NCI-H2081 (cell line): ENCODE measurements at regions not wholly inside any gene's neighbourhood (a gene's known extent, or its start where the extent isn't known, plus 50 kb on each side); places are given as distances from the start of the nearest gene placed in this dataset.

Experiments used
- DNase-seq, 2 experiments: peaks; one replicate each; lab custom pipeline; 2025; lab: John Stamatoyannopoulos, UW

DNA sequence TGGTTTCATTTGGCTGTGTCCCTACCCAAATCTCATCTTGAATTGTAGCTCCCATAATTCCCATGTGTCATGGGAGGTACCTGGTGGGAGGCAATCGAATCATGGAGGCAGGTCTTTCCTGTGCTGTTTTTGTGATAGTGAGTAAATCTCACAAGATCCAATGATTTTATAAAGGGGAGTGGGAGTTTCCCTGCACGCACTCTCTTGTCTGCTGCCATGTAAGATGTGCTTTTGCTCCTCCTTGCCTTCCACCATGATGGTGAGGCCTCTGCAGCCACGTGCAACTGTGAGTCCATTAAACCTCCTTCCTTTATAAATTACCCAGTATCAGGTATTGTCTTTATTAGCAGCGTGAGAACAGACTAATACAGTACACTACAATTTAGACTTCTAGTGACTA lies 67.5 kb upstream of the LINC01488 start:
- no peak for DNase-seq

DNA sequence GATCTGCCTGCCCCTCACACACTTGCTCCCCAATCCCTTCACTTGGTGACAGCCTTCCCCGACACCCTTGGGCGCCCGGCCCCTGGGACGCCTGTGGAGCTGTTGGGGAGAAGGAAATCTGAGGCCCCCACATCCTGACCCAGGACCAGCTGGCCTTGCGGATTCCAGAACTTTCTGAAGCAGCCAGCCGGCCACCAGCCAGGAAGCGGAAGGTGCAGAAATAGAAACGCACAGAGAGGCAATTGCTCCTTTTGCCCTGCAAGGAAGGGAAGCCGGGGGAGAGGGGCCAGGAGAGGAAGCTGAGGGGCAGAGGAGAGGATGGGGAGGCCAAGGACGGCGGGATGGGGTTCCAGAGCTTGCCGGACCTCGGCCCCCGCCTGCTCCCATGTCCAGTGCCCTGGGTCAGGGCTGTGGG lies 66.7 kb upstream of the LINC01488 start:
- DNase-seq: no peak

- no peak for DNase-seq
Observed at GRCh38 chr11:69415411-69416142, 65.9 kb upstream of the LINC01488 start.

DNA sequence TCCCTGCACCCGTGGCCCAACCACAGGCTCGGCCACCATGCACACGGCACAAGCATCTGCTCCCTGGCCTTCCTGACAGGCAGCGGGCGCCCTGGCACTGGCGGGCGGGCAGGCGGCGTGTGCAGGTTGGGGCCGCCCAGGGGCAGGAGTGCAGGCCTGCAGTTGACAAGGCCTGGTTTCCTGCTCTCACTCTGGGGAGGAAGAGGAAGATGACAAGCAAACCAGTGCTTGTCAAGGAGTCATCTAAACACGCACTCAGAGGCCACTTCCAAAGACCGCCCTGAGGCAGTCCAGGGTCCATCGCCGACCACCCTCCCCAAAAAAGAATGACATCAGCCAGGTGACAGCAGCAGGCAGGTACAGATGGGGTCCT lies 65.3 kb upstream of the LINC01488 start:
- no peak for DNase-seq

DNA sequence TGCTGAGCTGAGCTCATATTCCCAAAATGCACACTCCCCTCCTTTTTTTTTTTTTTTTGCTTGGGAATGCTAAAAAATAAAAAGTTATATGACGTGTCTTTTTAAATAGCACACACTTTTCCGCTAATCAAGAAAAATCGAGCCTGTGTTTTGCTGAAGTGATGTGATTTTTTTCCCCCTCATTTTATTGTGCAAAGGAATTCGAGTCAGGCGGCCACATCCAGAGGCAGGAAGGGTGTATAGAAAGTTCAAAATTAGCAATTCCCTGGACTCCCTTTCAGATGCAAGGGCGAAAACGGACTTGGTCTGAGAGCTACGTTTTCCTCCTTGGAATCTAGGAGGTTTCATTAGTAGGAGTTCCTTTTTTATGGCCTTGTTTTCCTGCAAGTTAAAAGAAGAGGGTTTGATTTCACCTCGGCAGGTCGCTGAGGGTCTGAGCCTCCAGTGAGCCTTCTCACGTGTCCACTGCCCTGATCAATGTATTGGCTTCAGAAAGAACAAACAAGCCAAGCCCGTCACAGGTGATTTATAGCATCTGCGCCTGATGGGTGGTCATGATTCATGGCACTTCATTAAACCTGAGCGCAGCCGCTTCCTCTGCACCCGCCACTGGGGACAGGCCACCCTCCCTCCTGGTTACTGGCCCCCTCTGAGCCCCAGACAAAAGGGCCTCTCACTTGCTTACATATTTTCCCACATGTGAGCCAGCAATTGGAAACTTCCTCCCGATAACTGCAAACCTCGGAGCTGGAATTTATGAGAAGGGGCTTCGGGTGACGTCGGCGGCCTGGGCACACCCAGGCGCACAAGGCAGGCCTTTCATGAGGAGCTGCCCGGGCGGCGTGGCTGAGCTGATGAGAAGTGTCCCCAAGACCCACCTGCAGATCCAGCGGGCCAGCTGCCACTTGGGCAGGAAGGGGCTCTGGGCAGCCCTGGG lies 64.4 kb upstream of the LINC01488 start:
- no peak for DNase-seq

DNA sequence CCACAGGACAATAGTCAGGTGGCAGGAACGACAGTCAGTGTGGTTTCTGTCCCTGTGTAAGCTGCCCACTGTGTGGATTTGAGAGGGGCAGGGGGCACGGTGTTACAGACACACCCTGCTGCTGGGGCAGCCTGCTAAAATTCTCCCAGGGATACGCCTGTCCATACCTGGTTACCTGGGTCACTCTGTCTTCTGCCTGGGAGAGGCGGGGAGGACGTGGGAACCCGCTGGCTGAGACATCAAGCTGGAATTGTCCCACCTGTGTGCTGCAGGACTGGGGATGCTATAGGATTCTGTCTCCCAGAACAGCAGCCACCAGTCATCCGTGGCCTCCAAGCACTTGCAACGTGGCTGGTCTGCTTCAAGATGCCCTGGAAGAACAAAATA lies 63.8 kb upstream of the LINC01488 start:
- DNase-seq: no peak

- DNase-seq: no peak
Observed at GRCh38 chr11:69418576-69419296, 62.7 kb upstream of the LINC01488 start.

GRCh38 chr11:69419662-69420395 lies 61.6 kb upstream of the LINC01488 start:
- no peak for DNase-seq

GRCh38 chr11:69422645-69423044 lies 58.8 kb upstream of the LINC01488 start:
- DNase-seq: no peak

DNA sequence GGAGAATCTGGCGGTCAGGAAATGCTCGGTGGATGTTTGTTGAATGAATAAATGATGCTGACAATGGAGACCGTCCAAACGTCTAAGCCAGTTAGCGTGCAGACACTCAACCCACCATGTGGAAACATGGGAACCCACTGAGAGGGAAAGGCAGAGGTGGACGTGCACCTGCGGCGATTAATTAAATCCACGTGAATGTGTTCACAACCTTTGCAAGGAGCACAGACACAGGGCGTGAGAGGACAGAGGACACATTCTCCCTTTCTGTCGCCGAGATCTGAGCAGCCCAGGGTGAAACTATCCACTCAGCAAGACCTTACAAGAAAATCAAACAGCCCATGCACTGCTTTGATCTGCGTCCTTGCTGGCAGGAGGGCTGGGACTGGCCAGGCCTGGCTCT lies 58.3 kb upstream of the LINC01488 start:
- DNase-seq: no peak

DNA sequence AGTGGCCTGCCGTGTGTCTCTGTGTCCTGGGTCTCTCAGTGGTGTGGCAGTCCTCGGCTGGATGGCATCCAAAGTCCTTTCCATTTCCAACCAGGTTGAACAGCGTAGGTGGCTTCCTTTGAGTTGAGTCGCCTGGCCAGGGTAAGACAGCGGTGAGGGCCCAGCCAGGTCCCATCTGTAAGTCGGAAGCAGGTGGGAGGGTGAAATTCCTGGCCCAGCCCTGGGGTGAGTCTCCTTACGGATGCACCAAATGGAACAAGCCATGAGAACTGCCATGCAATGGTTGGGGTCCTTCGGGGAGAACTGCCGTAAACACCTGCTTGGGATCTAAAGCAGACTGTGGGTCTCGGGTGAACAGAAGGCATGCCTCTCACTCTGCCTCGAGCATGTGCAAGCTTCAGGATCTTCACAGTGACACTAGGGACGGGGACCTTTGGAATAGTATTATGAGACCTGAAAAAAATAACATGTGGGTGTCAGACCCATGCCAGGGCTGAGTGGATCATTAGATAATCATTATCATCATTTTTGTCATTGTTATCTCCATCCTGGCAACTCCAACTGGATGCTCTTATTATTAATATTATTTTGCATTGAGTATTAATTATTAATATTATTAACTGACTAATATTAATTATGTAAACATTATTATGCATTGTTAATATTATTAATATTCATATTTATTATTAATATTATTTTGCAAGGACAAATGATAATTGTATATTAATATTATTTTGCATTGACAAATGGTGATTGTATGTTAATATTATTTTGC lies 57.7 kb upstream of the LINC01488 start:
- no peak for DNase-seq

DNA sequence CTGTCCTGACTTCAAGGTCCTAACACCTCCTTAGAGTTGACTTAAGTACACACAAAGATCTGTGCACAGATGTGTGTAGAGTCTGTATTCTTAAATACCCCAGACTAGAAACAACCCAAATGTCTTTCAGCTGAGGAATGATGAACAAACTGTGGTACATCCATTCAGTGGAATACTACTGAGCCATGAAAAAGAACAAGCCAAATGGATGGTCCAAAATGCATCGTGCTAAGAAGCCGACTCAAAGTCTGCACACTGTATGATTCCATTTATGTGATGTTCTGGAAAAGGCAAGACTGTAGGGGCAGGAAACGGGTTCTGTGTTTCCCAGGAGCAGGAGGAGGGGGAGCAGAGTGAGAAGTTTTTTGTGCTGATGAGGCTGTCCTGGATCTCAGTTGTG lies 56.7 kb upstream of the LINC01488 start:
- no peak for DNase-seq

GRCh38 chr11:69425444-69425843 lies 56.0 kb upstream of the LINC01488 start:
- no peak for DNase-seq

DNA sequence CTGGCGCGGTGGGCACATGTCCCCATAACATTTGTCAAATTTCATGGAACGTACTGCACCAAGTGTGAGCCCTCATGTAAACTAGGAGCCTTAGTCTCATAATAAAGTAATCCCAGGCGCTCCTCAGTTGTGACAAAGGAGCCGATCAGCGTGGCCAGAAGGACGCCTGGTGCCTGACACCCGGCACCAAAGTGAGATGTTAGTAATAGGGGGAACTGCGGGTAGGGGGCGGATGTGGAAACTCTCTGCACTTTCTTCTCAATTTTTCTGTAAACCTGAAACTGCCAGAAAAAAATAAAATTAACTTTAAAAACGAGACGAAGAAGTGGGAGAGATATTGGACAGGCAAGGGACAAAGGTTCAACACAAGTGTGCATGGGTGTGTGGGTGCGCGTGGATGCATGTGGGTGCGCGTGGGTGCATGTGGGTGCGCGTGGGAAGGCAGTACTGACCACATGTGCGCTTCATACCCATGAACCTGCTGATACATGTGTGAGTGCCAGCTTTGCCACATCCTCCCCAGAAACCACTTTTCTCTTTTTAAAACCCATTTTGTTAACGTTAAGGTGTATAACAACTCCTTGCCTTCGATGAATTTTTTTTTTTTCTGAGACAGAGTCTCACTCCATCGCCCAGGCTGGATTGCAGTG lies 55.4 kb upstream of the LINC01488 start:
- no peak for DNase-seq

- no peak for DNase-seq
Observed at GRCh38 chr11:69427337-69427736, 54.1 kb upstream of the LINC01488 start.

DNA sequence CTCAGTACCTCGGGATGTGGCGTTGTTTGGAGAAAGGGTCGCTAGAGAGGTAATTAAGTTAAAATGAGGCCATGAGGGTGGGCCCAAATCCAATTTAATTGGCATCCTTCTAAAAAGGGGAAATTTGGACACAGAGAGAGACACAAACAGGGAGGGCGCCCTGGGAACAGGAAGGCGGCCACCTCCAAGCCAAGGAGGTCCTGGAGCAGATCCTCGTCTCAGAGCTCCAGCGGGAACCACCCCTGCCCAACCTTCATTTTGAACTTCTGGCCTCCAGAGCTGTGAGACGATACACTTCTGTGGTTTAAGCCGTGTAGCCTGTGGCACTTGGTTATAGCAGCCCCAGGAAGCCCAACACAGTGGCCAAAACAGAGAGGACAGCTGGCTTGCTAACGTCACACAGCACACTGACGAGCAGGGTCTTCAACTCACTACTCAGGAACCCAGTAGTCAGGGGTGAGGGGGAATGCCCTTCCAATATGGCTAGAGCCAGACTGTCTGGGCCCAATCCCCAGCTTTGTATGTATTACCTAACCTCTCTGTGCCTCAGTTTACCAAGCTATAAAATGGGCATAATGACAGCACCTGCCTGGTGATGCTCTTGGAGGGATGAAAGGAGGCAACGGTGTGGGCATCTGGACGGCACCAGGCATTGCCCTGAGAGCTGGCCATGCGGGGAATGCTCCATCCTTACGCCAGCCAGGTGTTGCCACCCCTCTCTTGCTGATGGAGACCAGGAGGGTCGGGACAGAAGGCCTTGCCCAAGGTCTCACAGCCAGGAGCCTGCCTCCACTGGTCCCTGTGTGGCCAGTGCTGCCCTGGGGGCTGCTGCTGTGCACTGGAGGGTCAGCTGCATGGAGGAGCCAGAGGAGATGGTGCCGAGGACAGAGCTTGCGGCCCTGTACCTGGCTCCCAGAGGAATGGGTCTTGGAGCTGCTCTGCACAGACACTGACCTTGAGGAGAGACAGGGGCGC lies 53.3 kb upstream of the LINC01488 start:
- DNase-seq: no peak

DNA sequence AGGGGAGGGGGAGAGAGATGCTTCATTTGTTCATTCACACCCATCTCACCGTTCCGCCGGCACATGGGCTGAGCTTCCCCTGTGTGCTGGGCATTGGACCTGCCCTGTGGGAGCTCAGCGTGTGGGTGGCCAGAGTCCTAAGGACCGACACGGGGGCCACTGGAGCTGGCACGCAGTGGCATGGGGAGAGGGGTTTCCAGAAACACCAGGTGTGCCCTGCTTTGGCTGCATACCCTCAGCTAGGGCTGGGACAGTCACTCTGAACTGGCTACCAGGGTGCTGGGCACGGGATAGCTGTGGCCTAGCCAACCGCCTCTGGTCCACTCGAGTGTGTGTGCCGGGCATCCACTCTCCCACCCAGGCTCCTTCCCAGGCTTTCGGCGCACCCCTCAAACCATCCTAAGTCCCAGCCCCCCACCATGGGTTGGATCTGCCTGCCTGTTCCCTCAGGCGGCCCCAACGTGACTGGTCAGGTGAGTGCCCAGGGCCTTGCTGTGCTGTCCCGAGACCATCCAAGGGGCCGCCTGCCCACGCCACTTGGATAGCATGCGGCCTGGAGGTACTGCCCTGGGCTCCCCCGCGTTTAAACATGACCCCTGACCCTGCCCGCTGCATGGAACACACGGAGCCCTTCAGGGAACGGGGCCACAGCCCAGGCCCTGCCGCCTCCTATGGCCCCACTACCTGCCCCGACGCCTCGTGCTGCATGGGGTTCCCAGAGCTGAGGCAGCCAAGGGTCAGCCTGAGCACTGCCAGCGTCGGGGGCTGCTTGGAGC lies 51.6 kb upstream of the LINC01488 start:
- no peak for DNase-seq

DNA sequence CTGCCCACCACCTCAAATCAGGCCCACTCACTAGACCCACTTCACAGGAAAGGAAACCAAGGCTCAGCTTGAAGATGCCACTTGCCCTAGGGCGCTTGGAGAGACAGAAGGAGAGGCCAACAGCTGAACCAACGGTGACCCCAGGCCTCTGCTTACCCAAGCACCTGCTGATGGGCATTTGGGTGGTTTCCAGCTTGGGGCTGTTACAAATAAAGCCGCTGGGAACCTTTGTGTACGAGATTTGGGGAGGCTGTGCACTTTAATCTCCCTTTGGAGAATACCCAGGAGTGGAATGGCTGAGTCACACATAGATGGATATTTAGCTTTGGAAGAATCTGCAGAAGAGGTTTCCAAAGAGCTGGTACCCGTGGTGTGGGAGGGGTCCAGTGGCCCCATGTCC lies 50.9 kb upstream of the LINC01488 start:
- DNase-seq: no peak

DNA sequence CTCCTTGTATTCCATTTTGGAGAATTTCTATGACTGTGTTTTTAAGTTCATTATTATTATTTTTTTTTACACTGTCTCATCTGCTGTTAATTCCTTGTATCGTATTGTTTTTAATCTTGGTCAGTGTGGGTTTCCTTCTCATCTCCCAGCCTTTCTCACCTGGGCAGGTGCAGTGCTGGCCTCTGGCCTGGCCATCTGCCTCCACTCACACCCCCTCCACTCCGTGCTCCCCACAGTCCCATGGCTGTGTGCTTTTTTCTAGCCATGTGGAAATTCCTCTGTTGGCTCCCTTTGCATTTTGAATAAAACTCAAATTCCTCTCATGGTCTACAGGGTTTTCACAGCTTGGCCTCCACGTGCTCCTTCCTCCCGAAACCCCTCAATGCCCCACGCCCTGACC lies 50.3 kb upstream of the LINC01488 start:
- DNase-seq: no peak
